ENCODE measurements at regions not wholly inside any gene's neighbourhood (a gene's known extent, or its start where the extent isn't known, plus 50 kb on each side); places are given as distances from the start of the nearest gene placed in this dataset.

DNA sequence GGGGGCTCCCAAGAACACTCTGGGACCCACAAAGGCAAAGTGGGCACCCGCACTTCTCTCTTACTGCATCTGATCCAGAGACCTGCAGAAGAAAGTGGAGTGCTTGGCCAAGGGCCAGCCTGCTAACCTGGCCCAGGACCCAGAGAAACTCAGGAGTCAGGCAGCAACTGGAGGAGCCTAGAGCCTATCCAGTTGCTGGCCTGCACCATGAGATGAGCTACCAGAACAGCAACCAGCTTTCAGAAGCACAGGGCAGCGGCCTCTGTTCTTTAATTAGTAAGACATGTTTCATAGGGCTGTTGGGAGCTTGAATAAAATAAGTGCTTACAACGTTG lies 298.3 kb downstream of the GADD45G start (continued):
- TF ChIP-seq, protein P1, sequence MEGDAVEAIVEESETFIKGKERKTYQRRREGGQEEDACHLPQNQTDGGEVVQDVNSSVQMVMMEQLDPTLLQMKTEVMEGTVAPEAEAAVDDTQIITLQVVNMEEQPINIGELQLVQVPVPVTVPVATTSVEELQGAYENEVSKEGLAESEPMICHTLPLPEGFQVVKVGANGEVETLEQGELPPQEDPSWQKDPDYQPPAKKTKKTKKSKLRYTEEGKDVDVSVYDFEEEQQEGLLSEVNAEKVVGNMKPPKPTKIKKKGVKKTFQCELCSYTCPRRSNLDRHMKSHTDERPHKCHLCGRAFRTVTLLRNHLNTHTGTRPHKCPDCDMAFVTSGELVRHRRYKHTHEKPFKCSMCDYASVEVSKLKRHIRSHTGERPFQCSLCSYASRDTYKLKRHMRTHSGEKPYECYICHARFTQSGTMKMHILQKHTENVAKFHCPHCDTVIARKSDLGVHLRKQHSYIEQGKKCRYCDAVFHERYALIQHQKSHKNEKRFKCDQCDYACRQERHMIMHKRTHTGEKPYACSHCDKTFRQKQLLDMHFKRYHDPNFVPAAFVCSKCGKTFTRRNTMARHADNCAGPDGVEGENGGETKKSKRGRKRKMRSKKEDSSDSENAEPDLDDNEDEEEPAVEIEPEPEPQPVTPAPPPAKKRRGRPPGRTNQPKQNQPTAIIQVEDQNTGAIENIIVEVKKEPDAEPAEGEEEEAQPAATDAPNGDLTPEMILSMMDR (IDR thresholded peaks at IDR 0.05; ENCODE audit: control extremely low read depth in 1 of 3, insufficient read depth in 1 of 3, low read depth in 1 of 3, low read length in 3 of 3) = no peak
- TF ChIP-seq EP300 (IDR thresholded peaks at IDR 0.05; ENCODE audit: borderline replicate concordance in 1 of 2, low read depth in 2 of 2, low read length in 2 of 2) (no peak), KDM1A (IDR thresholded peaks at IDR 0.05; ENCODE audit: borderline replicate concordance, low read length) (no peak), ZNF274 (IDR thresholded peaks at IDR 0.05; ENCODE audit: borderline replicate concordance, extremely low read depth, low read length) (no peak)
- TF ChIP-seq, protein P2, sequence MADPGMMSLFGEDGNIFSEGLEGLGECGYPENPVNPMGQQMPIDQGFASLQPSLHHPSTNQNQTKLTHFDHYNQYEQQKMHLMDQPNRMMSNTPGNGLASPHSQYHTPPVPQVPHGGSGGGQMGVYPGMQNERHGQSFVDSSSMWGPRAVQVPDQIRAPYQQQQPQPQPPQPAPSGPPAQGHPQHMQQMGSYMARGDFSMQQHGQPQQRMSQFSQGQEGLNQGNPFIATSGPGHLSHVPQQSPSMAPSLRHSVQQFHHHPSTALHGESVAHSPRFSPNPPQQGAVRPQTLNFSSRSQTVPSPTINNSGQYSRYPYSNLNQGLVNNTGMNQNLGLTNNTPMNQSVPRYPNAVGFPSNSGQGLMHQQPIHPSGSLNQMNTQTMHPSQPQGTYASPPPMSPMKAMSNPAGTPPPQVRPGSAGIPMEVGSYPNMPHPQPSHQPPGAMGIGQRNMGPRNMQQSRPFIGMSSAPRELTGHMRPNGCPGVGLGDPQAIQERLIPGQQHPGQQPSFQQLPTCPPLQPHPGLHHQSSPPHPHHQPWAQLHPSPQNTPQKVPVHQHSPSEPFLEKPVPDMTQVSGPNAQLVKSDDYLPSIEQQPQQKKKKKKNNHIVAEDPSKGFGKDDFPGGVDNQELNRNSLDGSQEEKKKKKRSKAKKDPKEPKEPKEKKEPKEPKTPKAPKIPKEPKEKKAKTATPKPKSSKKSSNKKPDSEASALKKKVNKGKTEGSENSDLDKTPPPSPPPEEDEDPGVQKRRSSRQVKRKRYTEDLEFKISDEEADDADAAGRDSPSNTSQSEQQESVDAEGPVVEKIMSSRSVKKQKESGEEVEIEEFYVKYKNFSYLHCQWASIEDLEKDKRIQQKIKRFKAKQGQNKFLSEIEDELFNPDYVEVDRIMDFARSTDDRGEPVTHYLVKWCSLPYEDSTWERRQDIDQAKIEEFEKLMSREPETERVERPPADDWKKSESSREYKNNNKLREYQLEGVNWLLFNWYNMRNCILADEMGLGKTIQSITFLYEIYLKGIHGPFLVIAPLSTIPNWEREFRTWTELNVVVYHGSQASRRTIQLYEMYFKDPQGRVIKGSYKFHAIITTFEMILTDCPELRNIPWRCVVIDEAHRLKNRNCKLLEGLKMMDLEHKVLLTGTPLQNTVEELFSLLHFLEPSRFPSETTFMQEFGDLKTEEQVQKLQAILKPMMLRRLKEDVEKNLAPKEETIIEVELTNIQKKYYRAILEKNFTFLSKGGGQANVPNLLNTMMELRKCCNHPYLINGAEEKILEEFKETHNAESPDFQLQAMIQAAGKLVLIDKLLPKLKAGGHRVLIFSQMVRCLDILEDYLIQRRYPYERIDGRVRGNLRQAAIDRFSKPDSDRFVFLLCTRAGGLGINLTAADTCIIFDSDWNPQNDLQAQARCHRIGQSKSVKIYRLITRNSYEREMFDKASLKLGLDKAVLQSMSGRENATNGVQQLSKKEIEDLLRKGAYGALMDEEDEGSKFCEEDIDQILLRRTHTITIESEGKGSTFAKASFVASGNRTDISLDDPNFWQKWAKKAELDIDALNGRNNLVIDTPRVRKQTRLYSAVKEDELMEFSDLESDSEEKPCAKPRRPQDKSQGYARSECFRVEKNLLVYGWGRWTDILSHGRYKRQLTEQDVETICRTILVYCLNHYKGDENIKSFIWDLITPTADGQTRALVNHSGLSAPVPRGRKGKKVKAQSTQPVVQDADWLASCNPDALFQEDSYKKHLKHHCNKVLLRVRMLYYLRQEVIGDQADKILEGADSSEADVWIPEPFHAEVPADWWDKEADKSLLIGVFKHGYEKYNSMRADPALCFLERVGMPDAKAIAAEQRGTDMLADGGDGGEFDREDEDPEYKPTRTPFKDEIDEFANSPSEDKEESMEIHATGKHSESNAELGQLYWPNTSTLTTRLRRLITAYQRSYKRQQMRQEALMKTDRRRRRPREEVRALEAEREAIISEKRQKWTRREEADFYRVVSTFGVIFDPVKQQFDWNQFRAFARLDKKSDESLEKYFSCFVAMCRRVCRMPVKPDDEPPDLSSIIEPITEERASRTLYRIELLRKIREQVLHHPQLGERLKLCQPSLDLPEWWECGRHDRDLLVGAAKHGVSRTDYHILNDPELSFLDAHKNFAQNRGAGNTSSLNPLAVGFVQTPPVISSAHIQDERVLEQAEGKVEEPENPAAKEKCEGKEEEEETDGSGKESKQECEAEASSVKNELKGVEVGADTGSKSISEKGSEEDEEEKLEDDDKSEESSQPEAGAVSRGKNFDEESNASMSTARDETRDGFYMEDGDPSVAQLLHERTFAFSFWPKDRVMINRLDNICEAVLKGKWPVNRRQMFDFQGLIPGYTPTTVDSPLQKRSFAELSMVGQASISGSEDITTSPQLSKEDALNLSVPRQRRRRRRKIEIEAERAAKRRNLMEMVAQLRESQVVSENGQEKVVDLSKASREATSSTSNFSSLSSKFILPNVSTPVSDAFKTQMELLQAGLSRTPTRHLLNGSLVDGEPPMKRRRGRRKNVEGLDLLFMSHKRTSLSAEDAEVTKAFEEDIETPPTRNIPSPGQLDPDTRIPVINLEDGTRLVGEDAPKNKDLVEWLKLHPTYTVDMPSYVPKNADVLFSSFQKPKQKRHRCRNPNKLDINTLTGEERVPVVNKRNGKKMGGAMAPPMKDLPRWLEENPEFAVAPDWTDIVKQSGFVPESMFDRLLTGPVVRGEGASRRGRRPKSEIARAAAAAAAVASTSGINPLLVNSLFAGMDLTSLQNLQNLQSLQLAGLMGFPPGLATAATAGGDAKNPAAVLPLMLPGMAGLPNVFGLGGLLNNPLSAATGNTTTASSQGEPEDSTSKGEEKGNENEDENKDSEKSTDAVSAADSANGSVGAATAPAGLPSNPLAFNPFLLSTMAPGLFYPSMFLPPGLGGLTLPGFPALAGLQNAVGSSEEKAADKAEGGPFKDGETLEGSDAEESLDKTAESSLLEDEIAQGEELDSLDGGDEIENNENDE (IDR thresholded peaks at IDR 0.05; ENCODE audit: insufficient replicate concordance, low read length) = no peak

Measured in H1 (cell line).